GM15510 (cell line): ENCODE measurements at regions not wholly inside any gene's neighbourhood (a gene's known extent, or its start where the extent isn't known, plus 50 kb on each side); places are given as distances from the start of the nearest gene placed in this dataset.

Experiments used
- POLR2A ChIP-seq: IDR thresholded peaks from 3 replicates; pipeline ENCODE4 v1.6.1; 2011; ENCODE audit warnings: borderline replicate concordance; ENCODE audit not compliant: insufficient read length; ENCODE audit errors: extremely low read depth

- no peak for TF ChIP-seq POLR2A
These were observed 147.2 kb upstream of the ADO start for GRCh38 chr10:62657244-62657835.

DNA sequence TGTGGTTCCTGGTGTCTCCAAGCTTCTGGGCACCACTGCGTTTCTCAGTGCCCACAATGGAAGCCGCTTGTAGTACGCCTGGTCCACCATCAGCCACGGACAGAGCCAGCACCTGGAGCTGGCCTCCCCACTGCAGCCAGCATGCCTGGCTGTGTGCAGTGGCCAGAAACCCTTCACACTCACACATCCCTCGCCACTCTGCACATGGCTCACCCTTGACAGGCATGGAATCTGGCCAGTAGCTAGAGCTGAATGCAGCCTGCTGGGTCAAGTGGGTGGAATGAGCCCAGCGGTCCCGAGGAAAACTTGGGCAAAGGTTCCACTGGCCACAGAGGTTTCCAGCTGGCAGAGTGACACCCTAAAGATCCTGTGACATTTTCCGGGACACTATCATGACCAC is 146.0 kb upstream of the ADO start:
- no peak for TF ChIP-seq POLR2A

DNA sequence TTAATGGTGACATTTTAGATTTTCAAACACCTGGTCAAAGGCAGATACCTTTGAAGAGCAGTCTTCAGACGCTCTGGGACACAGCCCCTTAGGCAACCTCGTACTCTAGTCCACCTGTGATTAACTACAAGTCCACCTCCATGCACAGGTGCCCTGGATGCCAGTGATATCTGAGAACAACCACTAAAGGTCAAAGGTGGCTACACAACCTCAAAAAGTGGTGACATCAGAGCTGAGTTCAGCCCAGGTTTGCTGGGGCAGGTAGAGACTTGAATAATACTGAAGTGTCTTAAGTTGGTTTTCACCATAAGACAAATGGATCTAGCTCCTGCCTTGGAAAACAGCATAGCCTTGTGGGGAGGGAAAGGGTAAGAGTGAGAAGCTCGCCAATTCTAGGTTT is 143.4 kb upstream of the ADO start:
- TF ChIP-seq POLR2A = no peak

DNA sequence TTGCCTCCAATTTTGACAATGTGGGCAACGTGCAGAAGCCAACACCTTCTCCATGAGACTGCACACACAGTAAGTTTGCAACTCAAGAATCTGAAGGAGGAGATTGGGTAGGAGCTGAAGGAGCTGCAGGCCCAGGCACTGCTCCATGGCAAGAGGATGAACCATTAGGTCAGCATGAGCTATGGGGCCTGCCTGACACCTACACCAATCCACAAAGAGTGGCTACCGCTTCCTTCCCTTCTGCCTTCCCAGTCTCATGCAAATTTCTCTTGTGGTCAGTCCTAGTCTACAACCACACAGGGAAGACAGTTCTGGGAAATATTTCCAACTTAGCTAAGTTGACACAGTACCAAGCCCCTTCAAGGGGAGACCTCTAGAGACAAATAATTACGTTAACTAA is 142.0 kb upstream of the ADO start:
- no peak for TF ChIP-seq POLR2A

DNA sequence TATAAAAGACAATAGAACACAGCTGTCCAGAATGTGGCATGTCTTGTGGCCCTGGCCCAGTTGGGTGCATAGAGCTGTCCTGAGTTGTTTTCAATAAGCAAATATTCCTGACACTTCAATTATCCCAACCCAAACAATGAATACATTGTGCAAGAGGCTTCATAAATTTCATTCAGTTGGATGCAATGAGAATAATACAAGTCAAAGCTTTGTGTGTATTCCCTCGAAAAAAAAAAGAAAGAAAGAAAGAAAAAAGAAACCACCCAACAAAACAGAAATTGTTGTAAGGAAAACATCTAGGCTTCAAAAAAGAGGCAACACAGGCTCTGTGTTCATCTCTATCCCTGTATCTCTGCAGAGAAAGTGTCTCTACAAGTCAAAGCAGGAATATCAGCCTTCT is 138.7 kb upstream of the ADO start:
- TF ChIP-seq POLR2A = no peak

- no peak for TF ChIP-seq POLR2A
These were observed 138.2 kb upstream of the ADO start for GRCh38 chr10:62666275-62666674.

DNA sequence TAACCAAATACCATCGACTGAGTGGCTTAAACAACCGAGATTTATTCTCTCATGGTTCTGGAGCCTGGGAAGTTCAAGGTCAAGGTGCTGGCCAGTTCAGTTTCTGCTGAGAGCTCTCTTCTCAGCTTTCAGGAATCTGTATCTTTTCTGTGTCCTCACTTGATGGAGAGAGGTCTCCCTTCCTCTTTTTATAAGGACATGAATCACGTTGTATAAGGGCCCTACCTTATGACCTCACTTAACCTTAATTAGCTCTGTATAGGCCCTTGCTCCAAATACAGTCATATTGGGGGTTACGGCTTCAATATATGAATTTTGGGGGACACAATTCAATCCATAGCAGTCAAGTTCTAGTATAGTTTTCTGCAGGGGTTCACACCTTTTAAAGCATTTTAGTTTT is 135.2 kb upstream of the ADO start:
- no peak for TF ChIP-seq POLR2A

- no peak for TF ChIP-seq POLR2A
These were observed 133.4 kb upstream of the ADO start for GRCh38 chr10:62671104-62671503.

- TF ChIP-seq POLR2A = no peak
These were observed 123.1 kb upstream of the ADO start for GRCh38 chr10:62681211-62681940.

- TF ChIP-seq POLR2A = no peak
These were observed 119.6 kb upstream of the ADO start for GRCh38 chr10:62684911-62685310.

DNA sequence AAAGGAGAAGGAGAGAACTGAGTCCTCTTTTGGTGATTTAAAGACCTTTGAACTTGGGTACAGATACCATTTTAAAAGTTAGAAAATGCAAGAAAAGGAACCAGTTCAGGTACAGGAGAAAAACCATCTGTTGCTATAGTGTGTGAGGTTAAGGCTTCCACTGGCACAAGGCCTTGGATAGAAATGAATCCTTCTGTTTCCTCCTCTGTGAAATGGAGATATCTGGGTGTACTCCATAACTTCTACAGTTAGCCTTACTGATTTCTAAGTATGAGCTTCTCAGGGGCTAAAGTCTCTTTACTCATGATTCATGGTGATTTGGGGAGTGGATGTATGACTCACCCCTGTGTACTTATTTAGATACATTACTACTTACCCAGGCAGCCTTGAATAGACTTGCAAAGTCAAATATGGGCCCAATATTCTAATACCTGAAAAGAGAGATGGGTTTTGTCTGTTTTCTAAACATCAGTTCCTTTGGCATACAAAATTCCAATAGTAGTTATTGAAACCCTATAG is 117.2 kb upstream of the ADO start:
- TF ChIP-seq POLR2A = no peak

GRCh38 chr10:62688971-62689700 is 115.4 kb upstream of the ADO start:
- TF ChIP-seq POLR2A = no peak

GRCh38 chr10:62689712-62690111 is 114.8 kb upstream of the ADO start:
- no peak for TF ChIP-seq POLR2A

DNA sequence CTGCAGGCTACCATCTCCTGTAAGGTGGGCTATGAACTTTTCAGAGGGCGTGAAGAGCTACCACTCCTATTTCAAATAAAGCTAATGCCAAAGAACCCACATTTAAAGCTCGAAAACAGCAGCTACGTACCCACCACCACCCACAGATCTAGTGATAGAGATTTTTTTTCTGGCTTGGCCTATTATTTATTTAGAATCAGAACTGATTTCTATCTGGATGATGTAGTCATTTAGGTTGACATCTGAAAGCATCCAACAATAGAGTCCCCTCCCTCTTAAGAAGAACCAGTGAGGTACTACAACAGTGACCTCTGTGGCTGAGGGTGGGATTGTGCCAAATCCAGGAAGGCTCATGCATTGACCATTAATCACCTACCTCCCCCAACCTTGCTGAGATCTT is 113.8 kb upstream of the ADO start:
- TF ChIP-seq POLR2A = no peak

DNA sequence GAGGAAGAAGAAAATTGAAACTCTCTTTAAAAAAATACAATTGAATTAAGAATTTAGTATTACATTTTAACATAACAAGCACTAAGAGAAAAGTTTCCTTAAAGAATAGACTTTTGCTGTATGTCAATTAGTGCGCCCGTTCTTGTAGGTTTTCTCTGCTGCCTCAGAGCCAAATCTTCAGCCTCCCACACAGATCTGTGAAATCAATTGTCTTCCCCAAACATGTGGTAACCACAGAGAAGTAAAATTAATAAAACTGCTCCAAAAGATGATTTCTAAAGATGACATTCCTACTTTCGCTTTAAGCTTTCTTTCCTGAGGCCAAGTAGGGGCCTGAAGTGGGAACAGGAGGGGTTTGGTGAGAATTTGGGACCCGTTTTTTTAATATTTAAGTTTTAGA is 113.2 kb upstream of the ADO start:
- TF ChIP-seq POLR2A = no peak

GRCh38 chr10:62692085-62692484 is 112.4 kb upstream of the ADO start:
- no peak for TF ChIP-seq POLR2A
